PC-3 (cell line): ENCODE measurements at regions not wholly inside any gene's neighbourhood (a gene's known extent, or its start where the extent isn't known, plus 50 kb on each side); places are given as distances from the start of the nearest gene placed in this dataset.

Source experiments
- ATAC-seq: fragments of 200-7000 bp; cut with Tn5 transposase; 2 replicates; pipeline ENCODE4 v1.9.1; 2020; ENCODE audit warnings: mild to moderate bottlenecking, moderate library complexity
- BruUV-seq: library from RNA; stranded (reverse); fragments of 400-500 nt; replicated peaks from 2 replicates; lab custom pipeline; 2021; lab: Mats Ljungman, UMichigan
- CTCF ChIA-PET: fragments of 300-600 bp; sonication (Branson Sonifier 250); formaldehyde crosslinking; loops from one replicate; lab custom pipeline; 2022; ENCODE audit warnings: antibody characterized with exemption; lab: Charles Lee
- POLR2A ChIA-PET: fragments of 300-600 bp; sonication (Branson Sonifier 250); formaldehyde crosslinking; loops from one replicate; lab custom pipeline; 2022; ENCODE audit warnings: antibody characterized with exemption; ENCODE audit not compliant: unreplicated experiment; lab: Charles Lee
- DNase-seq: peaks from one replicate; pipeline ENCODE4 v3.0.0-alpha.2; 2015
- H2AFZ ChIP-seq: fragments of 300-600 bp; sonication (generic); 2 replicates; pipeline ENCODE4 v1.6.0; 2016; ENCODE audit warnings: antibody characterized with exemption, low read length
- H3F3A ChIP-seq: fragments of 300-600 bp; sonication (generic); one replicate; pipeline ENCODE4 v1.6.0; 2017; ENCODE audit warnings: antibody characterized with exemption, low read length, control low read depth, mild to moderate bottlenecking; ENCODE audit not compliant: unreplicated experiment
- H3K27ac ChIP-seq: fragments of 300-600 bp; sonication (generic); 2 replicates; pipeline ENCODE4 v1.5.1; 2016; ENCODE audit warnings: mild to moderate bottlenecking, low read length
- H3K27me3 ChIP-seq: fragments of 300-600 bp; sonication (generic); 2 replicates; pipeline ENCODE4 v1.6.1; 2016; ENCODE audit warnings: low read length, mixed read lengths
- H3K36me3 ChIP-seq: fragments of 300-600 bp; sonication (generic); 2 replicates; pipeline ENCODE4 v1.6.1; 2016; ENCODE audit warnings: low read depth, mixed run types, low read length, mixed read lengths
- H3K4me1 ChIP-seq: fragments of 300-600 bp; sonication (generic); 2 replicates; pipeline ENCODE4 v1.5.1; 2016; ENCODE audit warnings: low read length; ENCODE audit not compliant: insufficient read depth
- H3K4me2 ChIP-seq: fragments of 300-600 bp; sonication (generic); 2 replicates; pipeline ENCODE4 v1.6.0; 2016; ENCODE audit warnings: low read length
- H3K4me3 ChIP-seq: fragments of 300-600 bp; sonication (generic); 2 replicates; pipeline ENCODE4 v1.5.1; 2016; ENCODE audit warnings: mild to moderate bottlenecking, low read length, mixed read lengths
- H3K79me2 ChIP-seq: fragments of 300-600 bp; sonication (generic); 2 replicates; pipeline ENCODE4 v1.6.1; 2017; ENCODE audit warnings: low read length, mixed read lengths
- H3K9ac ChIP-seq: fragments of 300-600 bp; sonication (generic); 2 replicates; pipeline ENCODE4 v1.6.0; 2016; ENCODE audit warnings: mild to moderate bottlenecking, low read length
- H3K9me2 ChIP-seq: fragments of 300-600 bp; sonication (generic); replicated peaks from 2 replicates; pipeline ENCODE4 v1.6.1; 2016; ENCODE audit warnings: mixed run types, low read length, mixed read lengths
- H3K9me3 ChIP-seq: fragments of 300-600 bp; sonication (generic); 2 replicates; pipeline ENCODE4 v1.6.1; 2016; ENCODE audit warnings: low read length, mixed read lengths
- H4K20me1 ChIP-seq: fragments of 300-600 bp; sonication (generic); 2 replicates; pipeline ENCODE4 v1.6.1; 2016; ENCODE audit warnings: low read length, mixed read lengths
- CTCF ChIP-seq: fragments of 300-600 bp; sonication (generic); conservative IDR thresholded peaks from 2 replicates; pipeline ENCODE4 v1.5.1; 2017; ENCODE audit warnings: antibody characterized with exemption, low read depth, mild to moderate bottlenecking, low read length
- EZH2 ChIP-seq: fragments of 300-600 bp; sonication (generic); IDR thresholded peaks from one replicate; pipeline ENCODE4 v1.6.1; 2017; ENCODE audit warnings: antibody characterized with exemption, mild to moderate bottlenecking, low read length; ENCODE audit not compliant: unreplicated experiment
- EZH2phosphoT487 ChIP-seq: fragments of 300-600 bp; sonication (generic); IDR thresholded peaks from 2 replicates; pipeline ENCODE4 v1.6.1; 2018; ENCODE audit warnings: mild to moderate bottlenecking, antibody characterized with exemption, low read length, borderline replicate concordance
- intact Hi-C: fragments of 100-400 bp; cut with micrococcal nuclease; formaldehyde crosslinking; loops from 2 replicates; pipeline ENCODE4 v1.9.0; 2023

DNA sequence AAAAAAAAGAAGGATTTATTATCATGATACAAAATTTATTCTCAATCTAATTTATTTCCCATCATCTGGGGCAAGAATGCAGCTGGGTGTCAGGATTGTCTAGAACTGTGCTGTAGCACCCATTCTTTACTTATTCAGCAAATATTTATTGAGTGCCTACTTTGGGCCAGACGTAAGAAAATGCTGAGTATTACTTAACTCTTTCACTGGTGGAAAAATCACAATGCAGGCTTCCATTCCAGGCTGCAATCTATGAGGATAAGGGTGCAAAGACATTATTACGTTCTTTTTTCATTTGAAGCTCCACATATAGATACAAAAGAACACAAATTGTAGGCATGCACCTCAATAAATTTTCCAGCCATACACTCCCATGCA is 86.0 kb upstream of the CDKN3 start:
- no peaks in the 10 kb centered on the region for H3K79me2 ChIP-seq
- H3F3A ChIP-seq, result peaks cover 15% of the 10 kb centered on the region
- H3K9ac ChIP-seq, result no peak overlapping the region
- H2AFZ ChIP-seq, result no peak overlapping the region
- no peaks in the 10 kb centered on the region for H3K9me3 ChIP-seq
- no peaks in the 10 kb centered on the region for H4K20me1 ChIP-seq
- peaks cover 53% of the 10 kb centered on the region for H3K4me1 ChIP-seq
- ATAC-seq, result no peak
- intact Hi-C loops, result no loop called here
- no peak for DNase-seq
- no peaks in the 10 kb centered on the region for H3K9me2 ChIP-seq
- no peak overlapping the region for H3K4me3 ChIP-seq
- ChIA-PET POLR2A (interaction anchor here (0.6 kb wide), 1 partner anchor 66 kb away, joined by 4 read pairs; no protein-coding TSS in a partner anchor), CTCF (interaction anchor here (0.5 kb wide), 1 partner anchor 133 kb away, joined by 3 read pairs; no protein-coding TSS in a partner anchor)
- no peak overlapping the region for H3K27ac ChIP-seq
- H3K4me2 ChIP-seq, result no peak overlapping the region
- no peaks in the 10 kb centered on the region for H3K36me3 ChIP-seq
- no peaks in the 10 kb centered on the region for H3K27me3 ChIP-seq
- TF ChIP-seq CTCF, result no peak
- no peak for TF ChIP-seq EZH2
- no peak for TF ChIP-seq EZH2phosphoT487
- no TSS peak for BruUV-seq

DNA sequence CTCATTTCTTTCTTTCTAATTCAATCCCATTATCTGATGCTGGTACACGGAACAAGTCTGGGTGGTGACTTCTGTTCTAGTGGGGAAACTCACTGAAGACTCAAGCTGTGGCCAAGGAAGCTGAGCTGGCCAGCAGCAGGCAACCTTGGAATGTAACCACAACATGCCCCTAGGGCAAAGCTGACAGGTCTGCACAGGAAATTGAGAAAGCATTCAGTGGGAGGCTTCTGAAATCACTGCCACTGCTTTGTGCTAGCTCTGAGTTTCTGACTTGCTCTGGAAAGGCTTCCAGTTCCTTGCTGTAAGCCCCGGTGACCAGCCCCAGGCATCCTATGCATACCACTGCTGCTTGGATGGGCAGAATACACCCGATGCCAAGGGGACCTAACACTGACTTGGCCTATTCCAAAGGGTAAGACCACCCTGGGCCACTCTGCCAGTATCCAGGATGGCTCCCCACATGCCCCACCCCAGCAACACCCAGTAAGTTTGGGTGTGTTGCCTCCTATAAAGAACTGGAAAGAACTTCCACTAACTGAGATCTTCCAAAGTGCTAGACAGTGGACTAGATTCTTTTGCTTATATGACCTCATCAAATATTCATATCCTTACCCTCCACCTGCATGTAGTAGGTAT is 84.5 kb upstream of the CDKN3 start:
- Histone ChIP-seq H3K9ac (no peak overlapping the region), H3F3A (peaks cover 15% of the 10 kb centered on the region), H2AFZ (0 out of 2 replicates have a peak overlapping the region, but pooled peaks have one; percentile 2), H3K9me2 (no peaks in the 10 kb centered on the region), H3K9me3 (no peaks in the 10 kb centered on the region), H3K27me3 (no peaks in the 10 kb centered on the region), H3K4me2 (peak overlapping the region; percentile 52), H4K20me1 (no peaks in the 10 kb centered on the region), H3K36me3 (no peaks in the 10 kb centered on the region), H3K27ac (peak overlapping the region; percentile 66), H3K4me1 (peaks cover 53% of the 10 kb centered on the region), H3K79me2 (no peaks in the 10 kb centered on the region), H3K4me3 (peak overlapping the region; percentile 3; the same call in 1 of the 2 replicates)
- ChIA-PET POLR2A (interaction anchor here (0.9 kb wide), 2 partner anchors 17 to 60 kb away, joined by 3 to 9 read pairs; no protein-coding TSS in a partner anchor), CTCF (interaction anchor here (0.7 to 1.6 kb wide), 5 partner anchors 17 to 137 kb away, joined by 5 to 14 read pairs (median 6); no protein-coding TSS in a partner anchor)
- ATAC-seq (peak; percentile 93), DNase-seq (peak; percentile 100)
- intact Hi-C loops, result loop anchor here (1.0 kb wide), 3 partner anchors 17 to 100 kb away; no protein-coding TSS in a partner anchor
- TF ChIP-seq EZH2 (no peak), CTCF (no peak), EZH2phosphoT487 (no peak)
- TSS peak; percentile 88 for BruUV-seq
